IMR-90 (cell line): ENCODE measurements at regions not wholly inside any gene's neighbourhood (a gene's known extent, or its start where the extent isn't known, plus 50 kb on each side); places are given as distances from the start of the nearest gene placed in this dataset.

Experiments
- USF2 ChIP-seq: fragments of 150-350 bp; IDR thresholded peaks from 2 replicates; pipeline ENCODE4 v1.6.1; 2017; ENCODE audit warnings: mild to moderate bottlenecking, antibody characterized with exemption, low read length, low read depth
- TF ChIP-seq, protein P1 (sequence below): conservative IDR thresholded peaks from 2 replicates; pipeline ENCODE4 v1.5.1; 2012; ENCODE audit warnings: mild to moderate bottlenecking, low read depth, low read length, improper control_type of control experiment

- TF ChIP-seq, protein P1, sequence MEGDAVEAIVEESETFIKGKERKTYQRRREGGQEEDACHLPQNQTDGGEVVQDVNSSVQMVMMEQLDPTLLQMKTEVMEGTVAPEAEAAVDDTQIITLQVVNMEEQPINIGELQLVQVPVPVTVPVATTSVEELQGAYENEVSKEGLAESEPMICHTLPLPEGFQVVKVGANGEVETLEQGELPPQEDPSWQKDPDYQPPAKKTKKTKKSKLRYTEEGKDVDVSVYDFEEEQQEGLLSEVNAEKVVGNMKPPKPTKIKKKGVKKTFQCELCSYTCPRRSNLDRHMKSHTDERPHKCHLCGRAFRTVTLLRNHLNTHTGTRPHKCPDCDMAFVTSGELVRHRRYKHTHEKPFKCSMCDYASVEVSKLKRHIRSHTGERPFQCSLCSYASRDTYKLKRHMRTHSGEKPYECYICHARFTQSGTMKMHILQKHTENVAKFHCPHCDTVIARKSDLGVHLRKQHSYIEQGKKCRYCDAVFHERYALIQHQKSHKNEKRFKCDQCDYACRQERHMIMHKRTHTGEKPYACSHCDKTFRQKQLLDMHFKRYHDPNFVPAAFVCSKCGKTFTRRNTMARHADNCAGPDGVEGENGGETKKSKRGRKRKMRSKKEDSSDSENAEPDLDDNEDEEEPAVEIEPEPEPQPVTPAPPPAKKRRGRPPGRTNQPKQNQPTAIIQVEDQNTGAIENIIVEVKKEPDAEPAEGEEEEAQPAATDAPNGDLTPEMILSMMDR = no peak
- TF ChIP-seq USF2 = no peak
These were observed 187.7 kb downstream of the FOXO1 start for GRCh38 chr13:40478775-40479174.
